Uterus (tissue), 2 donors: ENCODE measurements at regions not wholly inside any gene's neighbourhood (a gene's known extent, or its start where the extent isn't known, plus 50 kb on each side); places are given as distances from the start of the nearest gene placed in this dataset.

Experiments used
- POLR2A ChIP-seq, 2 donors: fragments of 450-650 bp; IDR thresholded peaks; one replicate each; pipeline ENCODE4 v1.6.1; 2016; ENCODE audit warnings: antibody characterized with exemption in 2 of 2, mild to moderate bottlenecking in 1 of 2, moderate library complexity in 1 of 2
- TF ChIP-seq, protein P1 (sequence below), 4 experiments: fragments of 200-600 bp in 2 of 4; fragments of 450-650 bp in 2 of 4; sonication (generic) in 2 of 4; IDR thresholded peaks; one replicate each; pipeline ENCODE4 v1.5.1; 2016 to 2019; ENCODE audit warnings: antibody characterized with exemption in 4 of 4, mild to moderate bottlenecking in 2 of 4, moderate library complexity in 1 of 4

GRCh38 chr12:124465473-124465872 lies 101.9 kb downstream of the NCOR2 start:
- TF ChIP-seq, protein P1, sequence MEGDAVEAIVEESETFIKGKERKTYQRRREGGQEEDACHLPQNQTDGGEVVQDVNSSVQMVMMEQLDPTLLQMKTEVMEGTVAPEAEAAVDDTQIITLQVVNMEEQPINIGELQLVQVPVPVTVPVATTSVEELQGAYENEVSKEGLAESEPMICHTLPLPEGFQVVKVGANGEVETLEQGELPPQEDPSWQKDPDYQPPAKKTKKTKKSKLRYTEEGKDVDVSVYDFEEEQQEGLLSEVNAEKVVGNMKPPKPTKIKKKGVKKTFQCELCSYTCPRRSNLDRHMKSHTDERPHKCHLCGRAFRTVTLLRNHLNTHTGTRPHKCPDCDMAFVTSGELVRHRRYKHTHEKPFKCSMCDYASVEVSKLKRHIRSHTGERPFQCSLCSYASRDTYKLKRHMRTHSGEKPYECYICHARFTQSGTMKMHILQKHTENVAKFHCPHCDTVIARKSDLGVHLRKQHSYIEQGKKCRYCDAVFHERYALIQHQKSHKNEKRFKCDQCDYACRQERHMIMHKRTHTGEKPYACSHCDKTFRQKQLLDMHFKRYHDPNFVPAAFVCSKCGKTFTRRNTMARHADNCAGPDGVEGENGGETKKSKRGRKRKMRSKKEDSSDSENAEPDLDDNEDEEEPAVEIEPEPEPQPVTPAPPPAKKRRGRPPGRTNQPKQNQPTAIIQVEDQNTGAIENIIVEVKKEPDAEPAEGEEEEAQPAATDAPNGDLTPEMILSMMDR (IDR thresholded peaks at IDR 0.05) = no peak
- TF ChIP-seq POLR2A (IDR thresholded peaks at IDR 0.05) = no peak
